ENCODE measurements at regions not wholly inside any gene's neighbourhood (a gene's known extent, or its start where the extent isn't known, plus 50 kb on each side); places are given as distances from the start of the nearest gene placed in this dataset.

DNA sequence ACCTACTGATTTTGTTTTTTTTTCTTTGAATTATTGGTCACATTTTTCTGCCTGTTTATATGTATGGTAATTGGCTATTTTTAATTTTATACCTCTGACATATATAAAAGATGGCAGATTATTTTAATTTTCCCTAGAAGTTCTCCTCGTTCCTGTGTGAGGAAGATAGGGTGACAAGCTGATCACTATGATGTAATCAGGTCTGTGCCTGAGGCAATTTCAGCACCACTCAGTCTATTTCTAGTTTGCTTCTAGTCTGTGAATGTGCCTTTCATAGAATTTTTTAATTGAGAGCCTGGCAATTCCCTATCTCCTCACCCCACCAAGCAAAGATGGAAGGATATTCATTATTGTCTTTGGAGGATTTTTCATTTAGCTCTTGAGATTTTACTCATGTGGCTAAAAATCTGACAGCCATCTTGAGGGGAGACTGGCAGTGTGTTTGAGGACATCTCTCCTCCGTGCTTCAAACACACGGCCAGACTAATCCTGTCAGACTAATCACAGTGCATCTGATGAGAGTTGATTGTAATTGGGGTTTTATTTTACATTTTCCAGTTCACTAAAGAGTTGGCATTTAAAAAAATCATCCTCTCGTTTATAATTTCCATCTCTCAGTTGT, 500.3 kb downstream of the TRIML1 start:
- no peaks in the 10 kb centered on the region for H3F3A ChIP-seq (ENCODE audit: insufficient read depth, low read length)
- H3K79me2 ChIP-seq (ENCODE audit: low read length) = no peaks in the 10 kb centered on the region
- no peaks in the 10 kb centered on the region for H3K27me3 ChIP-seq (replicated peaks; ENCODE audit: insufficient read depth, low read length)
- DNase-seq = no peak
- H3K9ac ChIP-seq (ENCODE audit: low read length) = no peak overlapping the region
- no peaks in the 10 kb centered on the region for H3K9me2 ChIP-seq (replicated peaks; ENCODE audit: insufficient read depth, low read length)
- no peaks in the 10 kb centered on the region for H3K4me1 ChIP-seq (ENCODE audit: low read length)
- H3K36me3 ChIP-seq (replicated peaks; ENCODE audit: insufficient read depth, low read length) = no peaks in the 10 kb centered on the region
- no peak overlapping the region for H3K4me3 ChIP-seq (ENCODE audit: low read length)
- H2AFZ ChIP-seq (ENCODE audit: low read length) = no peak overlapping the region
- no peak overlapping the region for H3K4me2 ChIP-seq (ENCODE audit: low read depth, low read length)
- no peaks in the 10 kb centered on the region for H3K9me3 ChIP-seq (replicated peaks; ENCODE audit: insufficient read depth, low read length)
- TF ChIP-seq EZH2 (optimal IDR thresholded peaks at IDR 0.05; ENCODE audit: low read depth, low read length) = no peak
- TF ChIP-seq CTCF (IDR thresholded peaks at IDR 0.05; ENCODE audit: low read length) = no peak
- TF ChIP-seq EZH2phosphoT487 (IDR thresholded peaks at IDR 0.05; ENCODE audit: low read length) = no peak
- H3K27ac ChIP-seq (ENCODE audit: low read length) = no peak overlapping the region
- no peaks in the 10 kb centered on the region for H4K20me1 ChIP-seq (ENCODE audit: insufficient read depth, low read length)

DNA sequence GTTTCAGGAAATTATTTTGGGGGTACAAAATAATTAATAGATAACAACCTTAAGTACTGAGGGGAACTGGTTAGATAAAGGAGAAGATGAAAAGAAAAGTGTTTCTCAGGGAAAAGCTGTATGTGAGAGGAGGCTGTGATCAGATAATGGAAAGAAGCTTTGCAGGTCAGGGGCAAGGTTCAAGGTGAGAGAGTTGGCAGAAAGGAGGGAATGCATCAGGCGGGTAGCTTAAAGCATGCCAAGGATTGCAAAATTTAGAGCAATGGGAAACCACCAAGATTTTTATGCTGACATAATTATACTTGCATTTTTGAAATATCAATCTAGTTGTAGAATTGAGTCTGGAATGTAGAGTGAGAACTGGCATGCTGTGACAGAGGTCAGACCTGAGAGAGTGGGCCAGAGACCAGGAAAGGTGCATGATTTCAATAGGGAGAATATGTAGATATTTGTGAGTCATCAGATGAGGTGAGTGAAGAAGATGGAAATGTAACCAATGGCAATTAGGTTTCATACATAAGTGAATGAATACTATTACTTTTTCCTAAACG, 508.7 kb downstream of the TRIML1 start:
- Histone ChIP-seq H3K9ac (ENCODE audit: low read length) (no peak overlapping the region), H3K36me3 (replicated peaks; ENCODE audit: insufficient read depth, low read length) (no peaks in the 10 kb centered on the region), H4K20me1 (ENCODE audit: insufficient read depth, low read length) (no peaks in the 10 kb centered on the region), H3K79me2 (ENCODE audit: low read length) (no peaks in the 10 kb centered on the region), H3K9me2 (replicated peaks; ENCODE audit: insufficient read depth, low read length) (no peaks in the 10 kb centered on the region), H3K4me1 (ENCODE audit: low read length) (no peaks in the 10 kb centered on the region), H3K9me3 (replicated peaks; ENCODE audit: insufficient read depth, low read length) (no peaks in the 10 kb centered on the region), H3K4me2 (ENCODE audit: low read depth, low read length) (no peak overlapping the region), H2AFZ (ENCODE audit: low read length) (no peak overlapping the region), H3K4me3 (ENCODE audit: low read length) (no peak overlapping the region), H3F3A (ENCODE audit: insufficient read depth, low read length) (no peaks in the 10 kb centered on the region), H3K27me3 (replicated peaks; ENCODE audit: insufficient read depth, low read length) (no peaks in the 10 kb centered on the region), H3K27ac (ENCODE audit: low read length) (no peak overlapping the region)
- DNase-seq = no peak
- TF ChIP-seq CTCF (IDR thresholded peaks at IDR 0.05; ENCODE audit: low read length) = no peak

DNA sequence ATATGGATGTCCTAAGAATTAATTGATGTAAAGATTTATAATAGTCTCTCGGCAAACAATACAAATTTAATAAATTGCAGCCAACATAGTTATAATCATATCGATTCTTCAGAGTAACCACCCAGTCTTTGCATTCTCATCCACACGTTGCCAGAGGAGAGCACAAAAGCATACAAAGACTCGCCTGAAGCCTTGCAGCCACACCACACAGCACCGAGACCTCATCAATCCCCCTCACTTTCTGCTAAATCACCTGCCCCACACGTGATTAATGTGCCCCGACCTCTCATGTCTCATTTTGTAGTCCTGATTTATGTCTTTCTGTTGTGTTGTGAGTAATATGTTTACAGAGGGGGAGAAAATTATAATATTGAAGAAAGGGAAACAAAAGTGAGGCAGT, 510.4 kb downstream of the TRIML1 start:
- TF ChIP-seq EZH2 (optimal IDR thresholded peaks at IDR 0.05; ENCODE audit: low read depth, low read length) = no peak
- TF ChIP-seq EZH2phosphoT487 (IDR thresholded peaks at IDR 0.05; ENCODE audit: low read length) = no peak
- TF ChIP-seq CTCF (IDR thresholded peaks at IDR 0.05; ENCODE audit: low read length) = no peak
- Histone ChIP-seq H3K27me3 (replicated peaks; ENCODE audit: insufficient read depth, low read length) (no peaks in the 10 kb centered on the region), H3K4me2 (ENCODE audit: low read depth, low read length) (no peak overlapping the region), H3K9me3 (replicated peaks; ENCODE audit: insufficient read depth, low read length) (no peaks in the 10 kb centered on the region), H4K20me1 (ENCODE audit: insufficient read depth, low read length) (no peaks in the 10 kb centered on the region), H3K9me2 (replicated peaks; ENCODE audit: insufficient read depth, low read length) (no peaks in the 10 kb centered on the region; the same call in 1 of the 2 replicates), H3K79me2 (ENCODE audit: low read length) (no peaks in the 10 kb centered on the region), H3K4me3 (ENCODE audit: low read length) (no peak overlapping the region), H3K9ac (ENCODE audit: low read length) (no peak overlapping the region), H3K36me3 (replicated peaks; ENCODE audit: insufficient read depth, low read length) (no peaks in the 10 kb centered on the region), H3K27ac (ENCODE audit: low read length) (no peak overlapping the region), H2AFZ (ENCODE audit: low read length) (no peak overlapping the region), H3K4me1 (ENCODE audit: low read length) (no peaks in the 10 kb centered on the region), H3F3A (ENCODE audit: insufficient read depth, low read length) (no peaks in the 10 kb centered on the region)
- DNase-seq = no peak
